Renal pelvis (tissue), 1 donor: ENCODE measurements at regions not wholly inside any gene's neighbourhood (a gene's known extent, or its start where the extent isn't known, plus 50 kb on each side); places are given as distances from the start of the nearest gene placed in this dataset.
"Not testable (repeated sequence)": the region's sequence is repeated elsewhere in the genome, so short reads cannot be mapped to it uniquely, and the experiment has no call there.

ENCODE experiments used
- DNase-seq: peaks from one replicate; pipeline ENCODE4 v3.0.0-alpha.2; 2013

GRCh38 chr2:182548031-182548950 is 121.5 kb upstream of the PDE1A start:
- no peak for DNase-seq

DNA sequence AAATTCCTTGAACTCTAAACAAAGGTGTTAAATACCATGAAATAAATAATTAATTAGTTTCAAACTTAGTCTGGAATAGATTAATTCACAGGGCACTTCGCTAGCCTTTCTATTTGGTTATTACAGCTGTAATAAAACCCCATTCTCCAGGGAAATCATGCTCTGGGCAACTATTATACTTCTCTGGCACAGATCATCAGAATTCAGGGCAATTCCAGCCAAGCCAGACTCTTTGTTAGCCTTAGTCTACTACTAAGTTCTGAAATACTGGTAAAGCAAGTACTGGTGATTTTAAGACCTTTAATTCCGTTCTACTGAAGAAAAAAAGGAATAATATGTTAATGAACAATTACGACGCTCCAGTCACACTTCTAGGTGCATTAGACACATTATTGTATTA is 123.4 kb upstream of the PDE1A start:
- DNase-seq: no peak

DNA sequence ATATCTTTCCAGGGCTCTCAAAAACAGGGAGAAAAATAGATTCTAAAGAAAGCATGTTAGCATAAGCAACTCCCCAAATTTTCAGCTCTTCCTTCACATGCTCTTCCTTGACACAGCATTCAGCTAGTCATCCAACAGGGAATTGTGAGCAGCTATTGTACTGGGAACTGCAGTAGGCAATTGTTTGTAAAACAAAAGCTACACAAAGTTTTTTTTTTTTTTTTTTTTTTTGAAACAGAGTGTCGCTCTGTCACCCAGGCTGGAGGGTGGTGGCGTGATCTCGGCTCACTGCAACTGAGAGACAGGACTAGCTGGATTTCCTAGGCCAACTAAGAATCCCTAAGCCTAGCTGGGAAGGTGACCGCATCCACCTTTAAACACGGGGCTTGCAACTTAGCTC is 125.4 kb upstream of the PDE1A start:
- DNase-seq: not testable (repeated sequence)

GRCh38 chr2:182552785-182553184 is 125.9 kb upstream of the PDE1A start:
- DNase-seq: not testable (repeated sequence)

DNA sequence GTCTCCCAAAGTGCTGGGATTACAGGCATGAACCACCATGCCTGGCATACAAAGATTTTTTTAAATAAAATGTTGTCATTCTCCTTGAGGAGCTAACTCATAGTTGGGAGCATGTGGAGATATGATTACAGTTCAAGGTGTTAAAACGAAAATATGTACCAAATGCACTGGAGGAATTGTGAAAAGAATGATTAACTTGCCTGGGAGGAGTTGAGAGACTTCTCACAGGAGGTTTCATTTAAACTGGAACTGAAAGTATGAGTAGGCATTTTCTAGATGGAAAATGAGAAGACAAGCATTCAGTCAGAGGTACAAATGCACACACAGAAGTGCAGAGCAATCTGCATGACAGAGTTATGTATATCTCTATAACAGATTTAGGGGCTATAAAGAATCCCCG is 126.6 kb upstream of the PDE1A start:
- DNase-seq: no peak

- no peak for DNase-seq
Observed at GRCh38 chr2:182554950-182555349, 128.1 kb upstream of the PDE1A start.

GRCh38 chr2:182558564-182558963 is 131.7 kb upstream of the PDE1A start:
- DNase-seq: no peak

GRCh38 chr2:182559623-182560022 is 132.8 kb upstream of the PDE1A start:
- DNase-seq: no peak

DNA sequence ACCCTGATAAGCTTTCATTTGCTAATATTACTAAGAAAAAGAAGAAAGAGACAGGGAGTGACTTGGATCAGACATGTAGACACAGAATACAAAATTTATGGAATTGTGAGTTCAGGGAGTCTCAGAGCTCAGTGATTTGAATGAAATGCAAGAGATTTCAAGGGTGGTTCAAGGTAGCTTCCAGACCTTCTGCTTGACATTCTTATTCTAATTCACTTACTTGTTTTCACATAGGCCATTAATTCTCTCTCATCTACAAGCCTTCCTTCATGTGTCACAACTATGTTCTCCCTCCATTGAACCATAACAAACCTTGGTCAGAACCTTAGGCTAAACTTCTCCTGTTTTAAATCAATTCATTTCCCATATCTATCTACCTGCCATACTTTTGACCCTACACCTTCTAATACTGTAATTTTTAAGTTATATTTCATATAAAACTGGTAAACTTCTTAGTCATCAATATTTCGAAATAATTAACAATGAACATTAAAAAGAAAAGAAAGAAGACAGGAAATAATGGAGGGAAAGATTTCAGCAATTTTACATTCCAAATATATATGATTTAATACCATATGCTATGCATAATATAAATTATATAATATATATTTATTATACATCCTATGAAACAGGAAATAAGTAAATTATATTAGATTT is 139.2 kb upstream of the PDE1A start:
- DNase-seq: no peak

GRCh38 chr2:182573553-182573952 is 142.5 kb upstream of the DNAJC10 start:
- DNase-seq: no peak

DNA sequence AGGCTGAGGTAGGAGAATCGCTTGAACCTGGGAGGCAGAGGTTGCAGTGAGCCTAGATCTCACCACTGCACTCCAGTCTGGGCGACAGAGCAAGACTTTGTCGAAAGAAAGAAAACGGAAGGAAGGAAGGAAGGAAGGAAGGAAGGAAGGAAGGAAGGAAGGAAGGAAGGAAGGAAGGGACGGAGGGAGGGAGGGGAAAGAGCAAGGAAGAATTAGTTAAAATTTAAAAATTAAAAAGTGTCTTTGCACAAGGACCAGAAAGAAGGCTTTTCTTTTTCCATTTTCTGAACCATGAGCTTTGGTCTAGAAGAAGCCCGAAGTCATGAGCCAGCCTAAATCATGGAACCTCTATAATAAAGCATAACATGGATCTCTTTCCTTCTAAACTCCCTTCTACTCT is 138.2 kb upstream of the DNAJC10 start:
- no peak for DNase-seq

- DNase-seq: no peak
Observed at GRCh38 chr2:182581196-182581935, 134.7 kb upstream of the DNAJC10 start.

- DNase-seq: no peak
Observed at GRCh38 chr2:182584462-182584861, 131.6 kb upstream of the DNAJC10 start.

GRCh38 chr2:182585001-182585400 is 131.1 kb upstream of the DNAJC10 start:
- DNase-seq: no peak

GRCh38 chr2:182585430-182585829 is 130.6 kb upstream of the DNAJC10 start:
- DNase-seq: no peak

- no peak for DNase-seq
Observed at GRCh38 chr2:182586426-182586825, 129.6 kb upstream of the DNAJC10 start.

DNA sequence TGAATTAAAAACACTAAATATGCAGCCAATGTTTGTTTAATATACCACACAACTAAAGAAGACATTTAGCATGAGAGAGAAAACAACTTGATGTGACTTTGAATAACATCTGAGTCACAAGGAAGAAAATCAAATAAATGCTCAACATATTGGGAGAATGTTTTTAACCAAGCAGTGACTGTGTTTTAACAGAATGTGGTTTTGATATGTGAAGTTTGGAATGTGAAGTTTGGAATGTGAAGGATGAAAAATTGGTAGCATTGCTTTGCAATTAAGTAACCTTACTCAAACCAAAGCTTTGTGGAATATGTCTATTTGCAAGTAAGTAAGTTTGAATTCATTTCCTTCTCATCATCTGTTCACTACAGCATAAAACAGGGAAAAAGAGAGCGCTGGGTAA is 128.2 kb upstream of the DNAJC10 start:
- no peak for DNase-seq

DNA sequence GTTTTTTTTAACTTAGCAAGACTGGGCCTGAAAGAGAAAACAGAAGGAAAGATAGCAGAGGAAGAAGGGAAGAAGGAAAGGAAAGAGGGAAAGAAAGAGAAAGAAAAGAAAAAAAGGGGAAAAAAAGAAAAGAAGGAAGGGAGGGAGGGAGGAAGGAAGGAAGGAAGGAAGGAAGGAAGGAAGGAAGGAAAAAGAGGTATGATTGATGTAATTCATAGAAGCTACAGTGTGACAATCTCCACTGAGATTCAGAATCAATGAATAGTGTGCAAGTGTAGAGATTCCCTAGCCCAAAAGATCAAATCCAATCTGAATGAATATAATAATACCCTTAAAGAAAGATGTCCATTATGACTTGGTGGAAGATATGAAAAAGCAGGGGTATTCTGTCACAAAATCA is 126.9 kb upstream of the DNAJC10 start:
- DNase-seq: no peak

DNA sequence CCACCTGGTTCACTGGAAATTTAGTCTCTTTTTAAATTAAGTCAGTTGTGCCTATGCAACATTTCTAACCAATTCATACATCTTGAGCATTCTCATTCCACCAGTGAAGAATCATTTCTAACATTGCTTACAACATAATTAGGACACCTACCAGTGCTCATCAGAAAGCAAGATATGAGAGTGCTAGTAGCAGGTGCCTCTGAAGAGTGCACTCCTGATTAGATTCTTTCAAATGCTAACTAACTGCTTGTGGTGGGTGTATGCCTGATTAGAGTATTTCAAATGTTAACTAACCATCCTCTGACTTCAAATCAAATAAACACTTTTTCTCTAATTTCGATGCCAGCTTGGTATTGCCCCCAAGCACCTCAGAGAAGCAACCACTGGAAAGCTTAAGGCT is 124.3 kb upstream of the DNAJC10 start:
- DNase-seq: no peak

DNA sequence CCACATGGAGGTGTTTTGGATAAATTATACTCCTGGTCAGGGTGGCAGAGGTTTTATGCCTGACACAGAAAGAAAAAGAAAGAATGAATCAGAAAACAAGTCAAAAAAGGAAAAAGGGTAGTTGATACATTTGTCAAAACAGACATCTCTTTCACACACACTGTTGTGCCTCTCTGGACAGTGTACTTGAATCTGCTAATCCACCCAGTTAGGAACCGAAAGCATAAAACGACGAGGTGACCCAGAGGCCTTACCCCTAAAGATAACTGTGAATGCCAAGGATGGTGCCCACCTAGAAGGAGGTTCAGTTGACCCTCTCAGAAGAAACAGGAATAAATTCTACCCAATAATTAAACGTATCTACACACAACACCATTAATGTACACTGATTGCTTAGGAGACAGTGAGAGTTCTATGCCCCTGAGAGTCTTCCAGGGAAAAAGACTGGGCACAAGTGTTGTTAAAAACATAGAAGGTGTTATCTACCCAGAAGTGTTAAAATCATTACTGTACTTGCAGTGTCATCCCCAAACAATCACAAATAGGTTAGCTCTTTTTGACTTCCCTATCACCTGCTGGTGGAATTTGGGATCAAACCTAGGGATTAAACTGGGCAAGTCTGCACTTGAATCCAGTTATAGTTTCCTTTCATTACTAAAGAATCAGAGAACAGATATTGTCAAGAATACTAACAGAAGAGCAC is 123.2 kb upstream of the DNAJC10 start:
- DNase-seq: no peak

- DNase-seq: no peak
Observed at GRCh38 chr2:182593394-182593975, 122.6 kb upstream of the DNAJC10 start.

DNA sequence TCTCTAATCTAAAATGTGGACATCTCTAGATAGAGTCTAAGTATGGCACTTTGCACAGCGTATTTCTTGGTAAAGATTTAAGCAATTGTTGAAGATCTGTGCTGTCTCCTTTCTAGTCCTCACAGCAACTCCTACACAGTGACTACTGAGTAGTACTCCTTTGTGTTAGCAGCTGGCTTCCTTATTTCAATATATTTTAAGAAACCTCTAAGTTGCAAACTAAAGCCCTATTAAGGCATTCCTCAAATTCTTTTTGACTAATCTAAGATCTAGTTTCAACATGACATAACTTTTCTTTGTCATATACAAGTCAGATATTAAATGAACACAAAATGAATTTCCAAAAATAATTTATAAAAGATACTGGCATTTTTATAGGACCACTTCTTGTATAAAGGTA is 121.8 kb upstream of the DNAJC10 start:
- DNase-seq: no peak
